ENCODE measurements at regions not wholly inside any gene's neighbourhood (a gene's known extent, or its start where the extent isn't known, plus 50 kb on each side); places are given as distances from the start of the nearest gene placed in this dataset.

DNA sequence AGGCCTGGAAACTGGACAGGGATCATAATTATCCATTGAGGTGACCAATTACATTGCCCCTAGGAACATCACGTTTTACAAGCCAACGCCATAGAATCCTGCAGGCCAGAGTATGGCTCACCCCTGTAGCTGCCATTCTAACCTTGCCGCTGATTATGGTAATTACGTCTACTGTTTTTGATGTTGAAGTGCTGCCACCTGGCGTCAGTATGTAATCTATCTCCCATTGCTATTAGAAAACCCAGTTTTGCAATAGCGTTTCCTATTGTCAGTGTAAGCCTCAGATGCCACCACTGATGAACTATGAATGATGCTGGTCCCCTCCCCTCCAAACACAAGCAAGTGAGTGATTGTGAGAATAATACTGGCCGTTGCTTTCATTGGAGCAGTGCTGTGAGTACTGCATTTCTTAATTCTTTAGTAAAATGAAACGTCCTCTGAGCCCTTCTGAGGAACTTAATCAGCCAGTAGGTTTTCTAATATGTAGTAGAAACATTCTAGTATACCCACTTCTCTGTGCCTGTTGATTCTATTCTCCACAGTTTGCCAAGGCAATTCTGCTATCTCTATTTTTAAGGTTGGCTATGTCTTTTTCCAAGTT is 100.5 kb upstream of the NMUR2 start:
- TF ChIP-seq SUZ12 (IDR thresholded peaks at IDR 0.05; ENCODE audit: low read length) (no peak), ZNF274 (IDR thresholded peaks at IDR 0.05; ENCODE audit: borderline replicate concordance, extremely low read depth, low read length) (no peak), EZH2 (IDR thresholded peaks at IDR 0.05; ENCODE audit: low read depth, low read length, severe bottlenecking) (no peak), POLR2A (IDR thresholded peaks at IDR 0.05; ENCODE audit: control extremely low read depth in 1 of 2, low read depth in 2 of 2, low read length in 2 of 2) (no peak), CHD1 (IDR thresholded peaks at IDR 0.05; ENCODE audit: low read depth, low read length) (no peak), CBX8 (IDR thresholded peaks at IDR 0.05; ENCODE audit: borderline replicate concordance, low read depth, low read length) (no peak)
- TF ChIP-seq, protein P1, sequence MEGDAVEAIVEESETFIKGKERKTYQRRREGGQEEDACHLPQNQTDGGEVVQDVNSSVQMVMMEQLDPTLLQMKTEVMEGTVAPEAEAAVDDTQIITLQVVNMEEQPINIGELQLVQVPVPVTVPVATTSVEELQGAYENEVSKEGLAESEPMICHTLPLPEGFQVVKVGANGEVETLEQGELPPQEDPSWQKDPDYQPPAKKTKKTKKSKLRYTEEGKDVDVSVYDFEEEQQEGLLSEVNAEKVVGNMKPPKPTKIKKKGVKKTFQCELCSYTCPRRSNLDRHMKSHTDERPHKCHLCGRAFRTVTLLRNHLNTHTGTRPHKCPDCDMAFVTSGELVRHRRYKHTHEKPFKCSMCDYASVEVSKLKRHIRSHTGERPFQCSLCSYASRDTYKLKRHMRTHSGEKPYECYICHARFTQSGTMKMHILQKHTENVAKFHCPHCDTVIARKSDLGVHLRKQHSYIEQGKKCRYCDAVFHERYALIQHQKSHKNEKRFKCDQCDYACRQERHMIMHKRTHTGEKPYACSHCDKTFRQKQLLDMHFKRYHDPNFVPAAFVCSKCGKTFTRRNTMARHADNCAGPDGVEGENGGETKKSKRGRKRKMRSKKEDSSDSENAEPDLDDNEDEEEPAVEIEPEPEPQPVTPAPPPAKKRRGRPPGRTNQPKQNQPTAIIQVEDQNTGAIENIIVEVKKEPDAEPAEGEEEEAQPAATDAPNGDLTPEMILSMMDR (IDR thresholded peaks at IDR 0.05; ENCODE audit: control extremely low read depth in 1 of 3, insufficient read depth in 1 of 3, low read depth in 1 of 3, low read length in 3 of 3), result peak in 2 of 3 experiments; percentile 59 to 72; a peak in 2 of 4 replicates
- TF ChIP-seq, protein P2, sequence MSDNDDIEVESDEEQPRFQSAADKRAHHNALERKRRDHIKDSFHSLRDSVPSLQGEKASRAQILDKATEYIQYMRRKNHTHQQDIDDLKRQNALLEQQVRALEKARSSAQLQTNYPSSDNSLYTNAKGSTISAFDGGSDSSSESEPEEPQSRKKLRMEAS (IDR thresholded peaks at IDR 0.05), result no peak
